GM18909 (cell line): ENCODE measurements at regions not wholly inside any gene's neighbourhood (a gene's known extent, or its start where the extent isn't known, plus 50 kb on each side); places are given as distances from the start of the nearest gene placed in this dataset.
"Not testable (repeated sequence)": the region's sequence is repeated elsewhere in the genome, so short reads cannot be mapped to it uniquely, and the experiment has no call there.

Experiments used
- ATAC-seq: cut with Tn5 transposase; IDR thresholded peaks from one replicate; pipeline ENCODE4 v1.9.1; 2021; ENCODE audit warnings: mild to moderate bottlenecking; ENCODE audit not compliant: unreplicated experiment, poor library complexity

- ATAC-seq = no peak
Measured at GRCh38 chr13:66074018-66074615, 1156.0 kb downstream of the PCDH9 start.

GRCh38 chr13:66072097-66072496, 1158.0 kb downstream of the PCDH9 start:
- ATAC-seq = not testable (repeated sequence)

GRCh38 chr13:66071608-66072007, 1158.5 kb downstream of the PCDH9 start:
- ATAC-seq = no peak

- no peak for ATAC-seq
Measured at GRCh38 chr13:66071029-66071428, 1159.1 kb downstream of the PCDH9 start.

- no peak for ATAC-seq
Measured at GRCh38 chr13:66069570-66069969, 1160.6 kb downstream of the PCDH9 start.

GRCh38 chr13:66068683-66069082, 1161.5 kb downstream of the PCDH9 start:
- ATAC-seq = no peak

- ATAC-seq = no peak
Measured at GRCh38 chr13:66048888-66049287, 1181.2 kb downstream of the PCDH9 start.

- ATAC-seq = no peak
Measured at GRCh38 chr13:66040506-66040905, 1189.6 kb downstream of the PCDH9 start.

- no peak for ATAC-seq
Measured at GRCh38 chr13:66037096-66037495, 1193.0 kb downstream of the PCDH9 start.

- ATAC-seq = no peak
Measured at GRCh38 chr13:66036636-66037035, 1193.5 kb downstream of the PCDH9 start.

GRCh38 chr13:66036024-66036614, 1194.0 kb downstream of the PCDH9 start:
- ATAC-seq = no peak

- no peak for ATAC-seq
Measured at GRCh38 chr13:66033924-66034323, 1196.2 kb downstream of the PCDH9 start.

GRCh38 chr13:66021846-66022245, 1208.3 kb downstream of the PCDH9 start:
- ATAC-seq = no peak

GRCh38 chr13:66014771-66015170, 1215.4 kb downstream of the PCDH9 start:
- no peak for ATAC-seq

GRCh38 chr13:66009241-66009640, 1220.9 kb downstream of the PCDH9 start:
- no peak for ATAC-seq

GRCh38 chr13:66003558-66003957, 1226.6 kb downstream of the PCDH9 start:
- no peak for ATAC-seq

- ATAC-seq = no peak
Measured at GRCh38 chr13:66001140-66001539, 1229.0 kb downstream of the PCDH9 start.

- no peak for ATAC-seq
Measured at GRCh38 chr13:65999411-65999810, 1230.7 kb downstream of the PCDH9 start.

- ATAC-seq = no peak
Measured at GRCh38 chr13:65990684-65991083, 1239.5 kb downstream of the PCDH9 start.

- ATAC-seq = no peak
Measured at GRCh38 chr13:65985612-65986011, 1244.5 kb downstream of the PCDH9 start.

- ATAC-seq = no peak
Measured at GRCh38 chr13:65977525-65977924, 1252.6 kb downstream of the PCDH9 start.

- ATAC-seq = no peak
Measured at GRCh38 chr13:65971541-65971940, 1258.6 kb downstream of the PCDH9 start.
